ENCODE measurements at regions not wholly inside any gene's neighbourhood (a gene's known extent, or its start where the extent isn't known, plus 50 kb on each side); places are given as distances from the start of the nearest gene placed in this dataset.

- H3K27me3 ChIP-seq: no peaks in the 10 kb centered on the region
- intact Hi-C loops (cut with DNase I): no loop called here
- no peak overlapping the region for H3K4me3 ChIP-seq
- H3K4me1 ChIP-seq: no peaks in the 10 kb centered on the region
- no peaks in the 10 kb centered on the region for H3K36me3 ChIP-seq
- WGBS, 4 donors: 87 to 96% (median 90%) methylated on average over 2 of the region's 2 CpGs
- DNase-seq (no peak), ATAC-seq (no peak)
- H3K27ac ChIP-seq: no peak overlapping the region
- no peak for TF ChIP-seq POLR2A (IDR thresholded peaks at IDR 0.05)
- TF ChIP-seq, protein P1, sequence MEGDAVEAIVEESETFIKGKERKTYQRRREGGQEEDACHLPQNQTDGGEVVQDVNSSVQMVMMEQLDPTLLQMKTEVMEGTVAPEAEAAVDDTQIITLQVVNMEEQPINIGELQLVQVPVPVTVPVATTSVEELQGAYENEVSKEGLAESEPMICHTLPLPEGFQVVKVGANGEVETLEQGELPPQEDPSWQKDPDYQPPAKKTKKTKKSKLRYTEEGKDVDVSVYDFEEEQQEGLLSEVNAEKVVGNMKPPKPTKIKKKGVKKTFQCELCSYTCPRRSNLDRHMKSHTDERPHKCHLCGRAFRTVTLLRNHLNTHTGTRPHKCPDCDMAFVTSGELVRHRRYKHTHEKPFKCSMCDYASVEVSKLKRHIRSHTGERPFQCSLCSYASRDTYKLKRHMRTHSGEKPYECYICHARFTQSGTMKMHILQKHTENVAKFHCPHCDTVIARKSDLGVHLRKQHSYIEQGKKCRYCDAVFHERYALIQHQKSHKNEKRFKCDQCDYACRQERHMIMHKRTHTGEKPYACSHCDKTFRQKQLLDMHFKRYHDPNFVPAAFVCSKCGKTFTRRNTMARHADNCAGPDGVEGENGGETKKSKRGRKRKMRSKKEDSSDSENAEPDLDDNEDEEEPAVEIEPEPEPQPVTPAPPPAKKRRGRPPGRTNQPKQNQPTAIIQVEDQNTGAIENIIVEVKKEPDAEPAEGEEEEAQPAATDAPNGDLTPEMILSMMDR (IDR thresholded peaks at IDR 0.05): no peak
- peaks cover 0 to 2% (median 0%) of the 10 kb centered on the region in 12 donors for H3K9me3 ChIP-seq
Observed at GRCh38 chr2:83015035-83015715, 1443.9 kb downstream of the SUCLG1 start.

- TF ChIP-seq, protein P1 (IDR thresholded peaks at IDR 0.05): no peak
- TF ChIP-seq POLR2A (IDR thresholded peaks at IDR 0.05): no peak
- WGBS, 4 donors: 76 to 93% (median 82%) methylated on average over 2 of the region's 2 CpGs
- DNase-seq: no peak
- no peaks in the 10 kb centered on the region for H3K36me3 ChIP-seq
- no peak overlapping the region for H3K4me3 ChIP-seq
- no peaks in the 10 kb centered on the region for H3K4me1 ChIP-seq
- H3K27me3 ChIP-seq: no peaks in the 10 kb centered on the region
- H3K9me3 ChIP-seq: peaks cover 0 to 2% (median 0%) of the 10 kb centered on the region in 12 donors
- H3K27ac ChIP-seq: no peak overlapping the region
- ATAC-seq: no peak
- intact Hi-C loops (cut with DNase I): no loop called here
Observed at GRCh38 chr2:83014462-83014861, 1444.6 kb downstream of the SUCLG1 start.

- TF ChIP-seq, protein P1 (IDR thresholded peaks at IDR 0.05): no peak
- no peak for TF ChIP-seq POLR2A (IDR thresholded peaks at IDR 0.05)
- DNase-seq: no peak
- intact Hi-C loops (cut with DNase I): no loop called here
- Histone ChIP-seq H3K9me3 (peaks cover 0 to 2% (median 0%) of the 10 kb centered on the region in 12 donors), H3K4me3 (no peak overlapping the region), H3K4me1 (no peaks in the 10 kb centered on the region), H3K27me3 (no peaks in the 10 kb centered on the region), H3K36me3 (no peaks in the 10 kb centered on the region), H3K27ac (no peak overlapping the region)
- ATAC-seq: no peak
- WGBS, 4 donors: 70 to 82% (median 74%) methylated on average over 2 of the region's 2 CpGs
Observed at GRCh38 chr2:83006961-83007360, 1452.1 kb downstream of the SUCLG1 start.

DNA sequence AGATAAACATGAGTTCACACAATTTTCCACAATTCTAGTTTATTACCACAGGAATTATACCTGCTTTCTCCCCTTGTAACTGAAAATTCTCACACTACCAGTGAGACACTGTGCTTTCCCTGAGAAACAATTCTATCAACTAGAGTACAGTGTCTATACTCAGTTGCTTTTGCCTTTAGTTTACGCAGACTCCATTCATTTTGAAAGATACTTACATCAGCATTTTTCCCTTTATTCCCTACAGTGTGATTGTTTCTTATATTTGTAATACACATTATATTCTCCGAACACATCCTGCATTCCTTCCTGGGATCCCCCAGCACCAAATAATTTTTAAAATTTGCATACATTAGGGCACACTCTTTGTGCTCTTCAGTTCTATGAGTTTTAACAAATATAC, 1455.5 kb downstream of the SUCLG1 start:
- ATAC-seq (no peak), DNase-seq (no peak)
- Histone ChIP-seq H3K4me1 (no peaks in the 10 kb centered on the region), H3K36me3 (no peaks in the 10 kb centered on the region), H3K27me3 (no peaks in the 10 kb centered on the region), H3K4me3 (no peak overlapping the region), H3K27ac (no peak overlapping the region), H3K9me3 (no peaks in the 10 kb centered on the region)
- intact Hi-C loops (cut with DNase I): no loop called here
- 93 to 98% (median 95%) methylated on average over 2 of the region's 2 CpGs for WGBS, 4 donors
- TF ChIP-seq, protein P1 (IDR thresholded peaks at IDR 0.05): no peak
- TF ChIP-seq POLR2A (IDR thresholded peaks at IDR 0.05): no peak

Measured in heart left ventricle (tissue), 16 donors.